GM21515 (cell line): ENCODE measurements at regions not wholly inside any gene's neighbourhood (a gene's known extent, or its start where the extent isn't known, plus 50 kb on each side); places are given as distances from the start of the nearest gene placed in this dataset.
"Not testable (repeated sequence)": the region's sequence is repeated elsewhere in the genome, so short reads cannot be mapped to it uniquely, and the experiment has no call there.

Experiments
- ATAC-seq: cut with Tn5 transposase; IDR thresholded peaks from one replicate; pipeline ENCODE4 v1.9.1; 2021; ENCODE audit not compliant: unreplicated experiment

GRCh38 chr13:56763333-56763732 is 377.4 kb upstream of the PRR20A start:
- ATAC-seq = not testable (repeated sequence)

- ATAC-seq = no peak
Measured at GRCh38 chr13:56773148-56773547, 367.6 kb upstream of the PRR20A start.

DNA sequence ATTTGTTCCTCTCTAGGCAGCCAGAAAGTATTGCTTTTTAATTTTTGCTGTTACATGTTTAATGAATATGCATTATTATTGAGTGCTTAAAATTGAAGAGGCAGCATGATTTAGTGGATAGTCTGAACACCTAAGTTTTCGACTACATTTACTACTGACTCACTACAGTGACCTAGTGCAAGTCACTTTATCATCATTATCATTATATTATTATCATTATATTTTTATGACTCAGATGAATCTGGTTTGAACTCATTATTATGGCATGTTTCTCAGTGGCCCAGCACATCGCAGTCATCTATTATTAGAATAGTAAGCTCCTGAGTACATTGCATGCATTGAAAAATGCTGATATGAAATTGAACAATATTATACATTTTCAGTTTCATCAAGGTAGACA is 351.2 kb upstream of the PRR20A start:
- ATAC-seq = no peak

GRCh38 chr13:56837161-56837560 is 303.6 kb upstream of the PRR20A start:
- ATAC-seq = no peak

- no peak for ATAC-seq
Measured at GRCh38 chr13:56850852-56851251, 289.9 kb upstream of the PRR20A start.

- no peak for ATAC-seq
Measured at GRCh38 chr13:56861476-56861875, 279.2 kb upstream of the PRR20A start.

DNA sequence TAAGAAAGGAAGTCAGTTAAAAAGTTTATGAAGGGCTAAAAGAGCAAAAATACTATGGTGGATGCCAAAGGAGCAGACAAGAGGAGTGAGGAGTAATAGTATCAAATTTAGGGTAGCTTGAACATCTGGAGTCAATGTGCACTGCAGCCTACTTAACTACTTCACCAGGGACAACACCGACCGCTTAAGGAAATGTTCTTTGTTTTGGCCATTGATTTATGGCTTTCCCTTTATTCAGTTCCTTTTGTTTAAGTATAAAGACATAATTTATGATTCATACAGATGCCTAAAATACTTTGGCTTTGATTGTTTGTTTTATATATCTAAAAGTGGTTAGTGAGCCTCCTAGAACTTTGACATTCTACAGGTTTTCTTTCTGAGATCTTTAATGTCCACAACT is 276.3 kb upstream of the PRR20A start:
- no peak for ATAC-seq

DNA sequence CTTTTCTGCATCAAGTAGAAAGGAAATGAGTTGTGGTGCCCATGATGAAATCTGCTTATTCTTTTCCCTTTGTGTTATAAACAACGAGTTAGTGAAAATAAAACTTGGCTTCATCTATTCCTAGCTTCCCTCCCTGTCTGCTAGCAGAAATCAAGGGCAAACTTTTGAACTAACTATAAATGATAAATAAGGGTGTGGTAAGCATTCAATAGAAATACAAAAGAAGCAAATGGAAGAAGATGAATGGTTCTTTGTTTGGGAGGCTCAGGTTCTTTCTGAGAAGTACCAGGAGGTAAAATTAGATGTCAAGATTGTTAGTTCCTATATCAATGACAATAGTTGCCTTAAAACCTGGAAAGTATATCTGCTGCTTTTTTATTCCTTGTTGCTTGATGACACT is 275.3 kb upstream of the PRR20A start:
- no peak for ATAC-seq

DNA sequence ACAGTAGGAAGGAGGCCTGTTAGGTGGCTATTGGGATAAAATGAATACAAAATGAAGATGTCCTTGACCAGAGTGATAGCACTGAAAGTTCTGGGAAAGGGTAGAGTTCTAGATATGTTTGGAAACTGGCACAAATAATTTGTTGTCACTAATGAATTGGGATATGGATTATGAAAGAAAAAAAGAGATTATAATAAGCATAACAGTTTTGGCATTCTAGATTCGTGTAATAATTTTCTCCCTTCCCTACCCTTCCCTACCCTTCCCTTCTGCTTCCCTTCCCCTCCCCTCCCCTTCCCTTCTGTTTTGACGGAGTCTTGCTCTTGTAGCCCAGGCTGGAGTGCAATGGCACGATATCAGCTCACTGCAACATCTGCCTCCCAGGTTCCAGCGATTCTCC is 271.0 kb upstream of the PRR20A start:
- no peak for ATAC-seq

DNA sequence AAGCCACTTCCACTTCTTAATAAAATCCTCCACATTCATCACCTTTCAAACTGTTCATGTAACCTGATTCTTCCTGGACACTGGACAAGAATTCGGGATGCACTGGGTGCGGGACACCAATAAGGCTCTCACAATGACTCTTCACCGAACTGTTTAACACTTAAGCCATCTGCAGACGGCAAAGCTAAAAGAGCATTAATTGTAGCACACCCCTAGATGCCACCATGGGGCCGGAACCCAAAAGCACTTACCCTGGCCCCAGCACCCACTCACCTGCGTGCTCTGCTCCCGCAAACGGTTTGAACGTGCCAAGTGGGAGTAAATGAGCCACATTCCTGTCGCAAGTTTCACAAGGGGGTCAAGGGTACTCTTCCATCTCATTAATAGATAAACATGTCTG is 254.3 kb upstream of the PRR20A start:
- ATAC-seq = no peak

DNA sequence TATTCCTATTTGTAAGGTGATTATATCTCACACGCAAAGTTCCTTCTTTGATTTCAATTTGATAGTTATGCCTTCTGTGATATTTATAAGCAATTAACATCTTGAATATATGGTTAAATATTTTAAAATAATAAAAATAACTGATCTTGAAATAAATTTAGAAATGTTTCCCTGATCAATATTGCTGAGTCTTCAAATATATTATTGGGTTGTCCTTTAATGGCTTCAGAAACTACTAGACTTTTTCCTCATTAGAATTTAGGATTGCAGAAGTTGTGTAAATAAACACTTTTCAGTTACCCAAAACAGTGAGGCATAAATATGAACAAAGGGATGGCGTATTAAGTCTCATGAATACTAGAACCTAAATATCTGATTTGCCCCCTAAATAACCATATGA is 252.3 kb upstream of the PRR20A start:
- no peak for ATAC-seq

GRCh38 chr13:56893843-56894242 is 246.9 kb upstream of the PRR20A start:
- no peak for ATAC-seq

DNA sequence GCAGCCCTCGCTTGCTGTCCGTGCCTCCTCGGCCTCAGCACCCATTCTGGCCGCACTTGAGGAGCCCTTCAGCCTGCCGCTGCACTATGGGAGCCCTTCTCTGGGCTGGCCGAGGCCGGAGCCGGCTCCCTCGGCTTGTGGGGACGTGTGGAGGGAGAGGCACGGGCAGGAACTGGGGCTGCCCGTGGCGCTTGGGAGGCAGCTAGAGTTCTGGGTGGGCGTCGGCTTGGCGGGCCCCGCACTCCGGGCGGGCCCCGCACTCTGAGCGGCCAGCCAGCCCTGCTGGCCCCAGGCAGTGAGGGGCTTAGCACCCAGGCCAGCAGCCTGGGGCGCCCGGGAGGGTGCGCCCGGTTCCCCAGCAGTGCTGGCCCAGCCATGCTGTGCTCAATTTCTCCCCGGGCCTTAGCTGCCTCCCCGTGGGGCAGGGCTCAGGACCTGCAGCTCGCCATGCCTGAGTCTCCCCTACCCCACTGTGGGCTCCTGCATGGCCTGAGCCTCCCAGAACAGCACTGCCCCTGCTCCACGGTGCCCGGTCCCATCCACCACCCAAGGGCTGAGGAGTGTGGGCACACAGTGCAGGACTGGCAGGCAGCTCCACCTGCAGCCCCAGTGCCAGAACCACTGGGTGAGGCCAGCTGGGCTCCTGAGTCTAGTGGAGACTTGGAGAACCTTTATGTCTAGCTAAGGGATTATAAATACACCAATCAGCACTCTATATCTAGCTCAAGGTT is 240.0 kb upstream of the PRR20A start:
- no peak for ATAC-seq

DNA sequence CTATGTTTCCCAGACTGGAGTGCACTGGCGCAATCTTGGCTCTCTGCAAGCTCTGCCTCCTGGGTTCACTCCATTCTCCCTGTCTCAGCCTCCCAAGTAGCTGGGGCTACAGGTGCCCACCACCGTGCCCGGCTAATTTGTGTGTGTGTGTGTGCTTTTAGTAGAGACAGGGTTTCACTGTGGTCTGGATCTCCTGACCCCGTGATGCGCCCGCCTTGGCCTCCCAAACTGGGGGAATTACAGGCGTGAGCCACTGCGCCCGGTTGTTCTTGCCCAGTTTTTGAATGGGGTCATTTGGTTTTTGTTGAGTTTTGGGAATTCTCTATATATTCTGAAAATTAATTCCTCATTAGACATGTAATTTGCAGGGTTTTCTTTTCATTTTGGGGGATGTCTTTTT is 238.4 kb upstream of the PRR20A start:
- no peak for ATAC-seq

GRCh38 chr13:56903710-56904282 is 236.9 kb upstream of the PRR20A start:
- no peak for ATAC-seq

GRCh38 chr13:56906909-56907308 is 233.8 kb upstream of the PRR20A start:
- ATAC-seq = no peak

DNA sequence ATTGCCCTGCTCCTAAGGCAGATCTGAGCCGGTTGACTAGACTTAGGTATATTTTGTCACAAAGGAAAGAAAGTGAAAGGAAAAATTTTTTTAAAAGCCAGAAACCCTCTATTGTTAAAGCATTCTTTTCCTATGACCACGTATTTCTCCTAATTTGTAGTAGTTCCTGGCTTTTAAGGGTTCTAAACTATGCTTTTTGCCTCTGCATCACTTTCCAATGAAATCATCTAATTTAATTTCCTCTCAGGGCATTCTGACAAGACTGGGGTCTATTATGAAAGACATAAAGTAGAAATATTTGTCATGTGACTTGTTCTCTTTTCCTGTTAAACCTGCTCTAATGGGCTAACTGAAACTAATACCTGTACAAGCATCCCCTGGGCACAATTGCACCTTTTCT is 233.0 kb upstream of the PRR20A start:
- no peak for ATAC-seq

GRCh38 chr13:56909896-56910600 is 230.7 kb upstream of the PRR20A start:
- ATAC-seq = no peak

- no peak for ATAC-seq
Measured at GRCh38 chr13:56917966-56918365, 222.8 kb upstream of the PRR20A start.

GRCh38 chr13:56923626-56924140 is 217.0 kb upstream of the PRR20A start:
- ATAC-seq = no peak

- ATAC-seq = no peak
Measured at GRCh38 chr13:56924401-56924800, 216.3 kb upstream of the PRR20A start.

- ATAC-seq = no peak
Measured at GRCh38 chr13:56932104-56932503, 208.6 kb upstream of the PRR20A start.
